Endothelial cell (in vitro differentiated cells): ENCODE measurements at regions not wholly inside any gene's neighbourhood (a gene's known extent, or its start where the extent isn't known, plus 50 kb on each side); places are given as distances from the start of the nearest gene placed in this dataset.

Experiments
- DNase-seq: peaks from one replicate; pipeline ENCODE4 v3.0.0; 2021; ENCODE audit warnings: low spot score
- H3K27ac Mint-ChIP-seq: one replicate; pipeline ENCODE4 v1.8.0; 2021; ENCODE audit warnings: mixed read lengths, inconsistent platforms; ENCODE audit not compliant: unreplicated experiment
- H3K27me3 Mint-ChIP-seq: one replicate; pipeline ENCODE4 v1.8.0; 2021; ENCODE audit warnings: mild to moderate bottlenecking, moderate library complexity, mixed read lengths, inconsistent platforms; ENCODE audit not compliant: unreplicated experiment
- H3K36me3 Mint-ChIP-seq: one replicate; pipeline ENCODE4 v1.8.0; 2021; ENCODE audit warnings: mild to moderate bottlenecking, low read depth, mixed read lengths, inconsistent platforms; ENCODE audit not compliant: unreplicated experiment
- H3K4me1 Mint-ChIP-seq: one replicate; pipeline ENCODE4 v1.8.0; 2021; ENCODE audit warnings: mild to moderate bottlenecking, mixed read lengths, inconsistent platforms; ENCODE audit not compliant: unreplicated experiment
- H3K4me3 Mint-ChIP-seq: one replicate; pipeline ENCODE4 v1.8.0; 2021; ENCODE audit warnings: mild to moderate bottlenecking, mixed read lengths, inconsistent platforms; ENCODE audit not compliant: unreplicated experiment
- H3K9me3 Mint-ChIP-seq: one replicate; pipeline ENCODE4 v1.8.0; 2021; ENCODE audit warnings: mixed read lengths, inconsistent platforms; ENCODE audit not compliant: unreplicated experiment
- TF ChIP-seq, protein P1 (sequence below): fragments of 200-600 bp; sonication (generic); IDR thresholded peaks from one replicate; pipeline ENCODE4 v1.5.0; 2021; ENCODE audit warnings: antibody characterized with exemption; ENCODE audit not compliant: unreplicated experiment

DNA sequence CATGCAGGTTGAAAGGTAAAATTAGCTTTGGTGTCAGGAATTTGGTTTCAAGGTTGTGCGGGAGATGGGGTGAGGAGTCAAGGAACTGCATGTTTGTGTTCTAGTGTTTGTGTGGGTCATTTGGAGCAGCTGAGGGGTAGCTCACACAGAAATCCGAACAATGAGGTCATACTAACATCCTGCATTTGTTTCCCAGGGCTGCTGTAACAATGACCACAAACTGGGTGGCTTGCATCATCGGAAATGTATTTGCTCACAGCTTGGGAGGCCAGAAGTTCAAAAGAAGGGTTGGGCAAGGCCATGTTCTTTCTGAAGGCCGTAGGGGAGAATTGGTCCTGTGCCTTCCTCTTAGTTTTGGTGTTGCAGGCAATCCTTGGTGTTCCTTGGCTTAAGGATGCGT is 287.4 kb downstream of the HAPSTR1 start:
- peaks cover 12% of the 10 kb centered on the region for H3K27me3 Mint-ChIP-seq
- peaks cover under 1% of the 10 kb centered on the region for H3K36me3 Mint-ChIP-seq
- peak overlapping the region; percentile 95 for H3K27ac Mint-ChIP-seq
- no peak overlapping the region for H3K4me3 Mint-ChIP-seq
- no peaks in the 10 kb centered on the region for H3K9me3 Mint-ChIP-seq
- H3K4me1 Mint-ChIP-seq = peaks cover 38% of the 10 kb centered on the region
- peak; percentile 24 for DNase-seq
- TF ChIP-seq, protein P1, sequence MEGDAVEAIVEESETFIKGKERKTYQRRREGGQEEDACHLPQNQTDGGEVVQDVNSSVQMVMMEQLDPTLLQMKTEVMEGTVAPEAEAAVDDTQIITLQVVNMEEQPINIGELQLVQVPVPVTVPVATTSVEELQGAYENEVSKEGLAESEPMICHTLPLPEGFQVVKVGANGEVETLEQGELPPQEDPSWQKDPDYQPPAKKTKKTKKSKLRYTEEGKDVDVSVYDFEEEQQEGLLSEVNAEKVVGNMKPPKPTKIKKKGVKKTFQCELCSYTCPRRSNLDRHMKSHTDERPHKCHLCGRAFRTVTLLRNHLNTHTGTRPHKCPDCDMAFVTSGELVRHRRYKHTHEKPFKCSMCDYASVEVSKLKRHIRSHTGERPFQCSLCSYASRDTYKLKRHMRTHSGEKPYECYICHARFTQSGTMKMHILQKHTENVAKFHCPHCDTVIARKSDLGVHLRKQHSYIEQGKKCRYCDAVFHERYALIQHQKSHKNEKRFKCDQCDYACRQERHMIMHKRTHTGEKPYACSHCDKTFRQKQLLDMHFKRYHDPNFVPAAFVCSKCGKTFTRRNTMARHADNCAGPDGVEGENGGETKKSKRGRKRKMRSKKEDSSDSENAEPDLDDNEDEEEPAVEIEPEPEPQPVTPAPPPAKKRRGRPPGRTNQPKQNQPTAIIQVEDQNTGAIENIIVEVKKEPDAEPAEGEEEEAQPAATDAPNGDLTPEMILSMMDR = no peak

- Mint-ChIP-seq H3K27me3 (peaks cover 9% of the 10 kb centered on the region), H3K4me3 (no peak overlapping the region), H3K36me3 (peaks cover 6% of the 10 kb centered on the region), H3K4me1 (peaks cover 27% of the 10 kb centered on the region), H3K9me3 (no peaks in the 10 kb centered on the region), H3K27ac (no peak overlapping the region)
- no peak for DNase-seq
- TF ChIP-seq, protein P1 = no peak
Observed at GRCh38 chr16:9380221-9380620, 288.8 kb downstream of the HAPSTR1 start.

GRCh38 chr16:9381399-9381798 is 290.0 kb downstream of the HAPSTR1 start:
- no peak for DNase-seq
- no peak overlapping the region for H3K4me3 Mint-ChIP-seq
- H3K27ac Mint-ChIP-seq = no peak overlapping the region
- H3K9me3 Mint-ChIP-seq = no peaks in the 10 kb centered on the region
- H3K27me3 Mint-ChIP-seq = peaks cover 11% of the 10 kb centered on the region
- peaks cover 23% of the 10 kb centered on the region for H3K4me1 Mint-ChIP-seq
- TF ChIP-seq, protein P1 = no peak
- H3K36me3 Mint-ChIP-seq = peaks cover 6% of the 10 kb centered on the region

- TF ChIP-seq, protein P1 = no peak
Observed at GRCh38 chr16:9381905-9382304, 290.5 kb downstream of the HAPSTR1 start.

GRCh38 chr16:9383281-9383680 is 291.8 kb downstream of the HAPSTR1 start:
- Mint-ChIP-seq H3K36me3 (peaks cover 6% of the 10 kb centered on the region), H3K4me3 (no peak overlapping the region), H3K27ac (no peak overlapping the region), H3K27me3 (peaks cover 5% of the 10 kb centered on the region), H3K9me3 (no peaks in the 10 kb centered on the region), H3K4me1 (peaks cover 9% of the 10 kb centered on the region)
- TF ChIP-seq, protein P1 = no peak
- DNase-seq = no peak

More at GRCh38 chr16:9381905-9382304, 290.5 kb downstream of the HAPSTR1 start:
- DNase-seq = no peak
- no peaks in the 10 kb centered on the region for H3K9me3 Mint-ChIP-seq
- H3K27ac Mint-ChIP-seq = no peak overlapping the region
- H3K27me3 Mint-ChIP-seq = peaks cover 11% of the 10 kb centered on the region
- peaks cover 22% of the 10 kb centered on the region for H3K4me1 Mint-ChIP-seq
- no peak overlapping the region for H3K4me3 Mint-ChIP-seq
- peaks cover 6% of the 10 kb centered on the region for H3K36me3 Mint-ChIP-seq
